ENCODE measurements at regions not wholly inside any gene's neighbourhood (a gene's known extent, or its start where the extent isn't known, plus 50 kb on each side); places are given as distances from the start of the nearest gene placed in this dataset.

- no peak for DNase-seq (ENCODE audit: low read depth in 2 of 2)
- TF ChIP-seq CTCF (IDR thresholded peaks at IDR 0.05; ENCODE audit: low read depth, low read length), result no peak
- no peak overlapping the region for H3K4me3 ChIP-seq (replicated peaks in 1 of 2; ENCODE audit: low read depth in 2 of 2, low read length in 2 of 2)
Measured at GRCh38 chr2:237261327-237261726, 152.6 kb downstream of the COL6A3 start.

- peak; percentile 85 to 94 for DNase-seq (ENCODE audit: low read depth in 2 of 2)
- H3K4me3 ChIP-seq (replicated peaks in 1 of 2; ENCODE audit: low read depth in 2 of 2, low read length in 2 of 2), result no peak overlapping the region
- no peak for TF ChIP-seq CTCF (IDR thresholded peaks at IDR 0.05; ENCODE audit: low read depth, low read length)
Measured at GRCh38 chr2:237262838-237263771, 150.9 kb downstream of the COL6A3 start.

- TF ChIP-seq CTCF (IDR thresholded peaks at IDR 0.05; ENCODE audit: low read depth, low read length), result no peak
- peak; percentile 89 to 92 for DNase-seq (ENCODE audit: low read depth in 2 of 2)
- no peak overlapping the region for H3K4me3 ChIP-seq (replicated peaks in 1 of 2; ENCODE audit: low read depth in 2 of 2, low read length in 2 of 2)
Measured at GRCh38 chr2:237264480-237265219, 149.3 kb downstream of the COL6A3 start.

GRCh38 chr2:237268004-237268708 is 145.8 kb downstream of the COL6A3 start:
- TF ChIP-seq CTCF (IDR thresholded peaks at IDR 0.05; ENCODE audit: low read depth, low read length), result no peak
- no peak for DNase-seq (ENCODE audit: low read depth in 2 of 2)
- H3K4me3 ChIP-seq (replicated peaks in 1 of 2; ENCODE audit: low read depth in 2 of 2, low read length in 2 of 2), result no peak overlapping the region

GRCh38 chr2:237269138-237269875 is 144.7 kb downstream of the COL6A3 start:
- no peak for TF ChIP-seq CTCF (IDR thresholded peaks at IDR 0.05; ENCODE audit: low read depth, low read length)
- DNase-seq (ENCODE audit: low read depth in 2 of 2), result no peak
- H3K4me3 ChIP-seq (replicated peaks in 1 of 2; ENCODE audit: low read depth in 2 of 2, low read length in 2 of 2), result no peak overlapping the region

- no peak for TF ChIP-seq CTCF (IDR thresholded peaks at IDR 0.05; ENCODE audit: low read depth, low read length)
- DNase-seq (ENCODE audit: low read depth in 2 of 2), result no peak
Measured at GRCh38 chr2:237270520-237270919, 143.4 kb downstream of the COL6A3 start.

More at GRCh38 chr2:237270520-237270919, 143.4 kb downstream of the COL6A3 start:
- H3K4me3 ChIP-seq (replicated peaks in 1 of 2; ENCODE audit: low read depth in 2 of 2, low read length in 2 of 2), result no peak overlapping the region
